H1 (cell line): ENCODE measurements at regions not wholly inside any gene's neighbourhood (a gene's known extent, or its start where the extent isn't known, plus 50 kb on each side); places are given as distances from the start of the nearest gene placed in this dataset.

Source experiments
- FOSL1 ChIP-seq: IDR thresholded peaks from 2 replicates; pipeline ENCODE4 v1.6.1; 2011; ENCODE audit warnings: mild to moderate bottlenecking, low read depth, low read length, moderate library complexity; ENCODE audit not compliant: insufficient read depth
- RFX5 ChIP-seq: IDR thresholded peaks from 2 replicates; pipeline ENCODE4 v1.6.1; 2011; ENCODE audit warnings: low read depth, low read length, improper control_type of control experiment, borderline replicate concordance

DNA sequence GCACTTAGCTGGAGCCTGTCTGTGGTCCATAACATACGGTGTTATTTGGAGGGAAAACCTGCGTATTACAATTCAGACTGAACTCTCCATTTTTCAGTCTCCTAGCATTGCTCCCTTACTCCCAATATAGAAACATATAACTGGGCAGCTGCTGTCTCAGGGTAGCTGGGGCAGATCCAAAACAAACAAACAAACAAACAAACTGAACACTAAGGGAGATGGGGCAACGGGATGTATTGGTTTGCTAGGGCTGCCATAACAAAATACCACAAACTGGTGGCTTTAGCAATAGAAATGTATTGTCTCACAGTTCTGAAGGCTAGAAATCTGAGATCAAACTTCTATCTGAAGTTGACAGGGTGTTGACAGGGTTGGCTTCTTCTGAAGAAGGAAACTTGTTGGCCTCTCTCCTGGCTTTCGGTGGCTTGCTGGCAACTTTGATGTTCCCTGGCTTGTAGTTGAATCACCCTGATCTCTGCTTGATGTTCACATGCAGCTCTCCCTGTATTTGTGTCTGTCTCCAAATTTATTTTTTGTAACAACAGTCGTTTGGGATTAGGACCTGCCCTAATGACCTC is 329.3 kb upstream of the ZNF804A start:
- TF ChIP-seq RFX5 = no peak
- no peak for TF ChIP-seq FOSL1
